ENCODE measurements at regions not wholly inside any gene's neighbourhood (a gene's known extent, or its start where the extent isn't known, plus 50 kb on each side); places are given as distances from the start of the nearest gene placed in this dataset.
A peak's percentile ranks its signal among the peaks of the same experiment; 100 is the strongest.

DNA sequence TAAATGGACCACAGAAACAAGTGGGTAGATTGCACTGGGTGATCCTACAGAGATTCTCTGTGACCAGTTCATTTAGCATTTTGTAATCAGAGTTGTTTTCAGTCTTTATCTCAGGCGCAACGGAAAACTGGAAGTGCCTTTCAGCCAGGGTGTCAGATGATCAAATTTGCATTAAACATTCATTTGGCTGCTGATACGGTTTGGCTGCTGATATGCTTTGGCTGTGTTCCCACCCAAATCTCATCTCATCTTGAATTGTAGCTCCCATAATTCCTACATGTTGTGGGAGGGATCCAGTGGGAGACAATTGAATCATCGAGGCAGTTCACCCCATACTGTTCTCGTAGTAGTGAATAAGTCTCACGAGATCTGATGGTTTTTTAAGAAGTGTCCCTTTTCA is 1396.1 kb upstream of the TMEFF2 start:
- Mint-ChIP-seq H3K4me3 (no peak overlapping the region), H3K4me1 (no peaks in the 10 kb centered on the region), H3K27ac (no peak overlapping the region), H3K9me3 (peaks cover 25% of the 10 kb centered on the region), H3K36me3 (no peaks in the 10 kb centered on the region)
- DNase-seq (ENCODE audit: low spot score in 2 of 2) = no peak
- ATAC-seq = no peak

DNA sequence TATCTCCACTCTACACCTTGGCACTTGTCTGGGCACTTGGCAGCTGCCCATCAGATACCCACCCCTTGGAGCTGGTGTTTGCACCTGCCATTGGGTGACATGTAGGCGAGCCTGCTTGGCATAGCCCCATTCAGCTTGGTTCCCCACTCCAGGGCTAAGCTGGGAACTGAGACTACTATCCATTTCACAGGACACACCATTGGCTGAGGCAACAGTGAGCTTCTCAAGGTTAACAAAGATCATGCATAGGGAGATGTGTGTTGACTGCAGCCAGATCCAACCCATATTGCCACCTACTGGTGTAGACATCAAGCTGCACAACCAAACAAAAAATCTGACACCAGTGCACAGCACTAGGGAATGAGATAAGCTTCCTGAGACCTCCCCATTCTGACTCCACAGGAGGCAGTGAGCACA is 1389.8 kb upstream of the TMEFF2 start:
- H3K4me3 Mint-ChIP-seq = no peak overlapping the region
- ATAC-seq (peak; percentile 31), DNase-seq (ENCODE audit: low spot score in 2 of 2) (no peak)
- no peaks in the 10 kb centered on the region for H3K36me3 Mint-ChIP-seq
- no peaks in the 10 kb centered on the region for H3K4me1 Mint-ChIP-seq
- peaks cover 8% of the 10 kb centered on the region for H3K9me3 Mint-ChIP-seq
- H3K27ac Mint-ChIP-seq = no peak overlapping the region

DNA sequence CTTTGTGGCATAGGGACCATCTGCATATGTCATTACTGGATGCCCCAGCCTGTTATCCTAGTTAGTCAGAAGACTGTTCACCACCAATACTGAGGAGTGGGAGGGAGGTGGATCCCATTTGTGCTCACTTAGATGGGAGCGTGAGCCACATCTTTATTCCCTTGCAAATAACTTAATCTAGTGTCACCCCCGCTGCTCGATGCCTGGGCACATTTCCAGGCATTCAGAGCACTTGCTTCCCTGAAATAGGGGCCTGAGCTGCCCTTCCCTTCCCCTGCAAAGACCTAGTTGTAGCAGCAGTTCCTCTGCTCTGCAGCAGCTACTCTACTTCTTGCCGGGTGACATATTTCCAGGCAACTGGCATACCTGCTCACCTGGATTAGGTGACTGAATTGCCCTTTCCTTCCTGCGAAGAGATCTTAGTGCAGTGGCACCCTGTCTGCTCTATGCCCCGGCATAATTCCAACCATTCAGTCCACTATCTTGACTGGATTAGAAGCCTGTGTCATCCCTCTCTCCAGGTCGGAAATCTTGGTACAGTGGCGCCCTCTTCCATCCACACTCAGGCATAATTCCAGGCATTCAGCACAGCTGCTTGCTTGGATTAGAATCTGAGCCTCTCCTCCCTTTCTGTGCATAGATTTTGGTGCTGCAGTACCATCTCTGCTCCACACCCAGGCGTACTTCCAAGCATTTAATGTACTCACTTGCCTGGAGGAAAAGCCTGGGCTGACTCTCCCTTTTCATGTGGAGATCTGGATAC is 1389.1 kb upstream of the TMEFF2 start:
- Mint-ChIP-seq H3K27ac (no peak overlapping the region), H3K4me3 (no peak overlapping the region), H3K4me1 (no peaks in the 10 kb centered on the region), H3K36me3 (no peaks in the 10 kb centered on the region), H3K9me3 (peaks cover 8% of the 10 kb centered on the region)
- no peak for DNase-seq (ENCODE audit: low spot score in 2 of 2)
- no peak for ATAC-seq

- Mint-ChIP-seq H3K4me3 (no peak overlapping the region), H3K4me1 (no peaks in the 10 kb centered on the region), H3K36me3 (no peaks in the 10 kb centered on the region), H3K9me3 (peaks cover 10% of the 10 kb centered on the region), H3K27ac (no peak overlapping the region)
- no peak for DNase-seq (ENCODE audit: low spot score in 2 of 2)
- no peak for ATAC-seq
These were observed 1387.1 kb upstream of the TMEFF2 start for GRCh38 chr2:193581807-193582206.

- H3K4me3 Mint-ChIP-seq = no peak overlapping the region
- H3K27ac Mint-ChIP-seq = no peak overlapping the region
- H3K36me3 Mint-ChIP-seq = no peaks in the 10 kb centered on the region
- no peak for ATAC-seq
- H3K4me1 Mint-ChIP-seq = no peaks in the 10 kb centered on the region
- DNase-seq (ENCODE audit: low spot score in 2 of 2) = no peak
- H3K9me3 Mint-ChIP-seq = peaks cover 10% of the 10 kb centered on the region
These were observed 1385.6 kb upstream of the TMEFF2 start for GRCh38 chr2:193580176-193580950.

GRCh38 chr2:193566886-193567285 is 1372.2 kb upstream of the TMEFF2 start:
- Mint-ChIP-seq H3K36me3 (no peaks in the 10 kb centered on the region), H3K27ac (no peak overlapping the region), H3K4me1 (no peaks in the 10 kb centered on the region), H3K9me3 (peaks cover 5% of the 10 kb centered on the region), H3K4me3 (no peak overlapping the region)
- ATAC-seq (no peak), DNase-seq (ENCODE audit: low spot score in 2 of 2) (no peak)

DNA sequence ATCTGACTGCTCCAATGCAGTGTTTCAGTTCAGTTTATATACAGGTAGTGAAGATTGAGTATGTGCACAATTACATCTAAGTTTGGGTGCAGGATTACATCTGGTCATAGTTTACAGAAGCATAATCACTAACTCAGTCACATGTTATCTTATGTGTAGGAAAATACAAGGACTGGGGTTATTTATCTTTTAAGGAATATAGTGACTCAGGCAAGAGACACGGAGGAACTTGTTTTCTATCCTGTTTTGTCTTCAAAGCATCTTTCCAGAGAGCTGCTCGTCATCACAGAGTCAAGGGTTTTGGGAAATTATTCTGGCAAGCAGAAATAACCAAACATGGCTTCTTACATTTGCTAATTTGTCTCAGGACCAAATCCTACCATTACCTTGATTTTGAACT is 1371.5 kb upstream of the TMEFF2 start:
- no peaks in the 10 kb centered on the region for H3K4me1 Mint-ChIP-seq
- ATAC-seq = no peak
- no peak overlapping the region for H3K27ac Mint-ChIP-seq

DNA sequence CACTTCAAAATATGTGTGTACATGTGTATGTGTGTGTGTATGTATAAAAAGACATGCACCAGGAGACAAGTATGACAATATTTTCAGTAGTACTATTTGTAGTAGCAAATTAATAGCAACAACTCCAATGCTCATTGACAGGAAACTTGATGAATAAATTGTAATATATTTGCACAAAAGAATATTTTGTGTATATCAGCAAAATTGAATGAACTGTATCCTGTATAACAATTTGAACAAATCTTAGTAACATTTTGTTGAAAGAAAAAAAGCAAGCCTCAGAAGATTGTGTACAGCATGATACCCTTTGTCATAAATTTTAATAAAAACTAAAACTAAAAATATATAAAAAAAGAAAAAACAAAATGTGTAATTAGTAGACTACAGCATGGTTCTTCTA is 1367.3 kb upstream of the TMEFF2 start:
- ATAC-seq = no peak
- no peak for DNase-seq (ENCODE audit: low spot score in 2 of 2)
- Mint-ChIP-seq H3K4me1 (no peaks in the 10 kb centered on the region), H3K27ac (no peak overlapping the region), H3K36me3 (no peaks in the 10 kb centered on the region), H3K9me3 (no peaks in the 10 kb centered on the region), H3K4me3 (no peak overlapping the region)

More for the DNA sequence above, 1371.5 kb upstream of the TMEFF2 start:
- no peaks in the 10 kb centered on the region for H3K36me3 Mint-ChIP-seq
- no peak overlapping the region for H3K4me3 Mint-ChIP-seq
- DNase-seq (ENCODE audit: low spot score in 2 of 2) = no peak
- peaks cover 3% of the 10 kb centered on the region for H3K9me3 Mint-ChIP-seq

GRCh38 chr2:193561054-193561453 is 1366.3 kb upstream of the TMEFF2 start:
- Mint-ChIP-seq H3K4me1 (no peaks in the 10 kb centered on the region), H3K27ac (no peak overlapping the region), H3K9me3 (no peaks in the 10 kb centered on the region), H3K36me3 (no peaks in the 10 kb centered on the region), H3K4me3 (no peak overlapping the region)
- ATAC-seq (no peak), DNase-seq (ENCODE audit: low spot score in 2 of 2) (no peak)

- Mint-ChIP-seq H3K27ac (no peak overlapping the region), H3K9me3 (no peaks in the 10 kb centered on the region), H3K36me3 (no peaks in the 10 kb centered on the region), H3K4me1 (no peaks in the 10 kb centered on the region), H3K4me3 (no peak overlapping the region)
- DNase-seq (ENCODE audit: low spot score in 2 of 2) (no peak), ATAC-seq (no peak)
These were observed 1362.2 kb upstream of the TMEFF2 start for GRCh38 chr2:193556766-193557470.

DNA sequence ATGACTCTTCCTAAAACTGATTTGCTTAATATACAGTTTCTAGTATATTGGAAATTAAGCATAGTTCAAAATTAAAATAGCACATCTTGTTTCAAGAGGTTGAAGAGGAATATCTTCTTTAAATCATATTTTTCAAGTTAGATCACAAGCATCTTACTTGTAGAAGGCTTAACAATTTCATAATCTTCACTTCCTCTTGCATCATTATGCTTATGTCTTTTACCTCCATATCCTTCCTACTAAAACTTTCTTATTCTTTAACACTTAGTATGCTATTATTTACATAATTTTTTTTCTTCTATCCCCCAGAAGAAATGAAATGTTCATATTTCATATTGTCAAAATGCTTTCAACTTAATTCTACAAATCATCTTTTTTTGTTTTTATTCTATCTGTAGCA is 1354.9 kb upstream of the TMEFF2 start:
- Mint-ChIP-seq H3K4me1 (no peaks in the 10 kb centered on the region), H3K36me3 (no peaks in the 10 kb centered on the region), H3K27ac (no peak overlapping the region), H3K4me3 (no peak overlapping the region), H3K9me3 (peaks cover 14% of the 10 kb centered on the region)
- DNase-seq (ENCODE audit: low spot score in 2 of 2) (no peak), ATAC-seq (no peak)

GRCh38 chr2:193542762-193543161 is 1348.0 kb upstream of the TMEFF2 start:
- H3K4me3 Mint-ChIP-seq = no peak overlapping the region
- DNase-seq (ENCODE audit: low spot score in 2 of 2) = no peak

DNA sequence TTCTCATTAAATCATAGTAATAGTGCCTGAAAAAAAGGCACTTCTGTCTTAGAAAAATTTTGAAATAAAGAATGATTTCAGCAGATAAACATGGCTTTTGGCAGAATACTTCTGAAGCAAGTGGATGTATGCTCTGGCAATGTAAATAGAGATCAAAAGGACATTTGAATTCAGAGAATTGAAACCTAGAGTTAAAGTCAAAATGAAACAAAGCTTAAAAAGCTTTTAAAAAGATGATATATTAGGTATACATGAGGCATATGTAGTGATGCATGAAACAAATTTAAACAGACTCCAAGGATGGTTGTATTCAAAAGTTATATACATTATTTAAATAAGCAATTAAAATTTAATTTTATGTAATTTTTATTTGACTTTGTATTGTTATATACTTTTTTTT is 1344.5 kb upstream of the TMEFF2 start:
- DNase-seq (ENCODE audit: low spot score in 2 of 2) (no peak), ATAC-seq (no peak)
- H3K36me3 Mint-ChIP-seq = no peaks in the 10 kb centered on the region
- H3K4me1 Mint-ChIP-seq = no peaks in the 10 kb centered on the region
- H3K27ac Mint-ChIP-seq = no peak overlapping the region
- H3K9me3 Mint-ChIP-seq = no peaks in the 10 kb centered on the region
- H3K4me3 Mint-ChIP-seq = no peak overlapping the region

More at GRCh38 chr2:193542762-193543161, 1348.0 kb upstream of the TMEFF2 start:
- no peaks in the 10 kb centered on the region for H3K36me3 Mint-ChIP-seq
- H3K9me3 Mint-ChIP-seq = peaks cover 8% of the 10 kb centered on the region
- no peak overlapping the region for H3K27ac Mint-ChIP-seq
- no peaks in the 10 kb centered on the region for H3K4me1 Mint-ChIP-seq
- no peak for ATAC-seq

DNA sequence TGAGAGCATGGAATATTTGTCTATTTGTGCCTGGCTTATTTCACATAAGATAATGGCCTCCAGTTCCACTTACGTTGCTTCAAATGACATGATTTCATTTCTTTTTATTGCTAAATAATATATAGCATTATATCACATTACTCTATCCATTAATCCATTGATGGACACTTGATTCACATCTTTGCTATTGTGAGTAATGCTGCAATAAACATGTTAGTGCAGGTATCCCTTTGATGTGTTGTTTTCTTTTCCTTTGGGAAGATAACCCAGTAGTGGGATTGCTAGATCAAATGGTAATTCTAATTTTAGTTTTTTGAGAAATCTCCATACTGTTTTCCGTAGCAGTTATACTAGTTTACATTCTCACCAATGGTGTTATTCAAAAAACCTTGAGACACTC is 1343.3 kb upstream of the TMEFF2 start:
- Mint-ChIP-seq H3K36me3 (no peaks in the 10 kb centered on the region), H3K4me1 (no peaks in the 10 kb centered on the region), H3K27ac (no peak overlapping the region), H3K4me3 (no peak overlapping the region), H3K9me3 (no peaks in the 10 kb centered on the region)
- DNase-seq (ENCODE audit: low spot score in 2 of 2) = no peak
- no peak for ATAC-seq

GRCh38 chr2:193537531-193537930 is 1342.8 kb upstream of the TMEFF2 start:
- Mint-ChIP-seq H3K9me3 (no peaks in the 10 kb centered on the region), H3K27ac (no peak overlapping the region), H3K36me3 (no peaks in the 10 kb centered on the region), H3K4me3 (no peak overlapping the region), H3K4me1 (no peaks in the 10 kb centered on the region)
- no peak for ATAC-seq
- no peak for DNase-seq (ENCODE audit: low spot score in 2 of 2)
